CD14-positive monocyte (primary cell): ENCODE measurements at regions not wholly inside any gene's neighbourhood (a gene's known extent, or its start where the extent isn't known, plus 50 kb on each side); places are given as distances from the start of the nearest gene placed in this dataset.

Source experiments
- DNase-seq, 3 donors: peaks; one replicate each; pipeline ENCODE4 v3.0.0-alpha.2; 2011 to 2022
- H2AFZ ChIP-seq: 2 replicates; pipeline ENCODE4 v1.6.0; 2012; ENCODE audit warnings: mild to moderate bottlenecking, low read depth, low read length, inconsistent platforms; ENCODE audit not compliant: insufficient read depth, poor library complexity, severe bottlenecking
- H3K27ac ChIP-seq, 2 donors: 1 replicate in 1 of 2; 2 replicates in 1 of 2; pipeline ENCODE4 v1.5.1; 2012 to 2013; ENCODE audit warnings: low read length in 2 of 2, control low read depth in 1 of 2, inconsistent platforms in 1 of 2, low read depth in 1 of 2, mild to moderate bottlenecking in 1 of 2
- H3K27me3 ChIP-seq, 2 donors: one replicate each; pipeline versions ENCODE4 v1.6.0 to v1.6.1; 2011 to 2013; ENCODE audit warnings: low read length in 2 of 2; ENCODE audit not compliant: control insufficient read depth in 2 of 2, insufficient read depth in 2 of 2
- H3K36me3 ChIP-seq, 2 donors: replicated peaks in 1 of 2; 1 replicate in 1 of 2; 2 replicates in 1 of 2; pipeline versions ENCODE4 v1.5.1 to v1.6.1; 2012 to 2013; ENCODE audit warnings: low read length in 2 of 2, control low read depth in 1 of 2, inconsistent platforms in 1 of 2, mild to moderate bottlenecking in 1 of 2; ENCODE audit not compliant: insufficient read depth in 2 of 2, control insufficient read depth in 1 of 2
- H3K4me1 ChIP-seq, 2 donors: 1 replicate in 1 of 2; 2 replicates in 1 of 2; pipeline versions ENCODE4 v1.5.1 to v1.6.1; 2012 to 2013; ENCODE audit warnings: low read length in 2 of 2, control low read depth in 1 of 2, inconsistent platforms in 1 of 2, mild to moderate bottlenecking in 1 of 2, moderate library complexity in 1 of 2; ENCODE audit not compliant: insufficient read depth in 2 of 2, control insufficient read depth in 1 of 2
- H3K4me2 ChIP-seq: replicated peaks from 2 replicates; pipeline ENCODE3; 2012; ENCODE audit warnings: low read length, moderate library complexity, mild to moderate bottlenecking; ENCODE audit not compliant: poor library complexity, severe bottlenecking; ENCODE audit errors: extremely low read depth
- H3K4me3 ChIP-seq, 3 experiments: fragments of 200-600 bp in 1 of 3; sonication (generic) in 1 of 3; replicated peaks in 1 of 3; 1 replicate in 2 of 3; 2 replicates in 1 of 3; pipeline ENCODE4 v1.5.1; 2011 to 2013; ENCODE audit warnings: low read length in 3 of 3, mild to moderate bottlenecking in 3 of 3, control low read depth in 2 of 3, low read depth in 2 of 3, inconsistent platforms in 1 of 3, moderate library complexity in 1 of 3
- H3K79me2 ChIP-seq: 2 replicates; pipeline ENCODE4 v1.6.0; 2012; ENCODE audit warnings: mild to moderate bottlenecking, control low read depth, inconsistent platforms, low read length, moderate library complexity; ENCODE audit not compliant: insufficient read depth
- H3K9ac ChIP-seq: 2 replicates; pipeline ENCODE4 v1.6.0; 2017; ENCODE audit warnings: low read length, mild to moderate bottlenecking; ENCODE audit not compliant: insufficient read depth, poor library complexity, severe bottlenecking
- H3K9me3 ChIP-seq, 2 donors: replicated peaks in 1 of 2; 1 replicate in 1 of 2; 2 replicates in 1 of 2; pipeline versions ENCODE4 v1.5.1 to v1.6.1; 2012 to 2013; ENCODE audit warnings: low read length in 2 of 2, control low read depth in 1 of 2; ENCODE audit not compliant: control insufficient read depth in 1 of 2, insufficient read depth in 1 of 2
- H4K20me1 ChIP-seq: 2 replicates; pipeline ENCODE4 v1.6.0; 2012; ENCODE audit warnings: mild to moderate bottlenecking, low read length, control low read depth, moderate library complexity; ENCODE audit not compliant: insufficient read depth
- H3K27ac Mint-ChIP-seq, 7 donors: one replicate each; pipeline ENCODE4 v1.8.0; 2020; ENCODE audit warnings: mild to moderate bottlenecking in 7 of 7, mixed read lengths in 7 of 7, moderate library complexity in 6 of 7, inconsistent platforms in 2 of 7
- H3K27me3 Mint-ChIP-seq, 3 donors: one replicate each; pipeline ENCODE4 v1.8.0; 2021 to 2022; ENCODE audit warnings: low read depth in 3 of 3, mild to moderate bottlenecking in 3 of 3, mixed read lengths in 3 of 3, moderate library complexity in 3 of 3, inconsistent platforms in 1 of 3
- H3K36me3 Mint-ChIP-seq, 2 donors: one replicate each; pipeline ENCODE4 v1.8.0; 2020; ENCODE audit warnings: mixed read lengths in 2 of 2, inconsistent platforms in 1 of 2, mild to moderate bottlenecking in 1 of 2
- H3K4me1 Mint-ChIP-seq: one replicate; pipeline ENCODE4 v1.8.0; 2020; ENCODE audit warnings: mild to moderate bottlenecking, mixed read lengths
- H3K4me3 Mint-ChIP-seq, 2 donors: one replicate each; pipeline ENCODE4 v1.8.0; 2020; ENCODE audit warnings: mild to moderate bottlenecking in 2 of 2, mixed read lengths in 2 of 2, moderate library complexity in 1 of 2
- H3K9me3 Mint-ChIP-seq, 7 donors: one replicate each; pipeline ENCODE4 v1.8.0; 2020 to 2022; ENCODE audit warnings: mixed read lengths in 7 of 7, mild to moderate bottlenecking in 6 of 7, moderate library complexity in 6 of 7, inconsistent platforms in 2 of 7
- WGBS: methylation state at CpG from one replicate; pipeline ENCODE4 v1.1.5; 2013; ENCODE audit warnings: missing lambda C conversion rate; ENCODE audit not compliant: insufficient coverage; 5-methylcytosine and 5-hydroxymethylcytosine counted together
- intact Hi-C, 2 donors: fragments of 100-400 bp; cut with micrococcal nuclease; formaldehyde crosslinking; loops; one replicate each; pipeline versions ENCODE4 v1.15.0 to v1.15.1; 2023
- TF ChIP-seq, protein P1 (sequence below): fragments of 200-600 bp; IDR thresholded peaks from one replicate; pipeline ENCODE4 v1.8.0; 2022; ENCODE audit warnings: antibody characterized with exemption, mild to moderate bottlenecking

DNA sequence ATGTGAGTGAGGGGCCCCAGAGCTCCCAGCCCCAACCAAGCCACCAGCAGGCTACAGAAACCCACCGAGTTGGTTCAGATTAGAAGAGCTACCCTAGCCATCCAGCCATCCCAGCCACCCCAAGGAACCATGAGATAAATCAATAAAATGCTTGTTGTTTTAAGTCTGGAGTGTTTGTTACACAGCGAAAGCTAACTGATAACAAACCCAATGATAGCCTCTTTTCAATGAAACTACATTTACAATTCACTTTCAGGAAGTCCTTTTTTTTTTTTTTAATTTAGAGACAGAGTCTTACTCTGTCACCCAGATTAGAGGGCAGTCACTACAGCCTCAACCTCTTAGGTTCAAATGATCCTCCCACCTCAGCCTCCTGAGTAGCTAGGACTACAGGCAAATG is 215.0 kb upstream of the ZFHX3 start:
- H3K27ac Mint-ChIP-seq = peak overlapping the region in 1 of 7 donors; percentile 62
- no peak overlapping the region for H3K4me2 ChIP-seq
- no peaks in the 10 kb centered on the region for H3K27me3 ChIP-seq
- DNase-seq = no peak
- WGBS = no CpG with 5 or more reads among the region's 2 CpGs
- H3K4me1 Mint-ChIP-seq = no peaks in the 10 kb centered on the region
- no peaks in the 10 kb centered on the region for H4K20me1 ChIP-seq
- no peaks in the 10 kb centered on the region for H3K4me1 ChIP-seq
- no peaks in the 10 kb centered on the region for H3K36me3 ChIP-seq
- intact Hi-C loops = no loop called here
- no peaks in the 10 kb centered on the region for H3K9me3 ChIP-seq
- no peaks in the 10 kb centered on the region for H3K36me3 Mint-ChIP-seq
- H3K27ac ChIP-seq = no peak overlapping the region
- peaks cover 0 to 2% (median 1%) of the 10 kb centered on the region in 3 donors for H3K27me3 Mint-ChIP-seq
- no peak overlapping the region for H3K4me3 Mint-ChIP-seq
- no peak overlapping the region for H3K4me3 ChIP-seq
- no peaks in the 10 kb centered on the region for H3K79me2 ChIP-seq
- H3K9me3 Mint-ChIP-seq = peaks cover 0 to 9% (median 4%) of the 10 kb centered on the region in 7 donors
- H2AFZ ChIP-seq = no peak overlapping the region
- TF ChIP-seq, protein P1, sequence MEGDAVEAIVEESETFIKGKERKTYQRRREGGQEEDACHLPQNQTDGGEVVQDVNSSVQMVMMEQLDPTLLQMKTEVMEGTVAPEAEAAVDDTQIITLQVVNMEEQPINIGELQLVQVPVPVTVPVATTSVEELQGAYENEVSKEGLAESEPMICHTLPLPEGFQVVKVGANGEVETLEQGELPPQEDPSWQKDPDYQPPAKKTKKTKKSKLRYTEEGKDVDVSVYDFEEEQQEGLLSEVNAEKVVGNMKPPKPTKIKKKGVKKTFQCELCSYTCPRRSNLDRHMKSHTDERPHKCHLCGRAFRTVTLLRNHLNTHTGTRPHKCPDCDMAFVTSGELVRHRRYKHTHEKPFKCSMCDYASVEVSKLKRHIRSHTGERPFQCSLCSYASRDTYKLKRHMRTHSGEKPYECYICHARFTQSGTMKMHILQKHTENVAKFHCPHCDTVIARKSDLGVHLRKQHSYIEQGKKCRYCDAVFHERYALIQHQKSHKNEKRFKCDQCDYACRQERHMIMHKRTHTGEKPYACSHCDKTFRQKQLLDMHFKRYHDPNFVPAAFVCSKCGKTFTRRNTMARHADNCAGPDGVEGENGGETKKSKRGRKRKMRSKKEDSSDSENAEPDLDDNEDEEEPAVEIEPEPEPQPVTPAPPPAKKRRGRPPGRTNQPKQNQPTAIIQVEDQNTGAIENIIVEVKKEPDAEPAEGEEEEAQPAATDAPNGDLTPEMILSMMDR = no peak
- no peak overlapping the region for H3K9ac ChIP-seq

DNA sequence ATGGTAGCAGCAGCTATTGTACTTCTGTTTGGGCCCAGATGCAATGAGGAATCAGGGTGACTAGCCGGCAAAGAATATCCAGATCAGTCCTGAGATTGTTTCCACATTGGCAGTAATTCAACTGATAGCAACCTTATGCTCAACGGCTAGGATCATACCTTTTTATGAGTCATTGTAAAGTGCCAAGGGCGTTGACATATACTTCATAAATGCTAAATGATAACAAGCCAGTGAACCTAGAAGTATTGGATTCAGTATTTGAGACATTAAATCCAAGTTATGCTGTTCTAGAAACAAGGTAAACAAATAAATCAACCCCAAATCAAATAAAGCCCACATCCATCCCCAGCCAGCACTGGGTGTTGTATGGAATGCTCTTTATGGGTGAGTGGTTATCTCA is 207.1 kb upstream of the ZFHX3 start:
- Histone ChIP-seq H3K4me2 (no peak overlapping the region), H3K27ac (no peak overlapping the region), H3K79me2 (no peaks in the 10 kb centered on the region), H3K4me1 (no peaks in the 10 kb centered on the region), H4K20me1 (no peaks in the 10 kb centered on the region), H3K9me3 (no peaks in the 10 kb centered on the region), H3K9ac (no peak overlapping the region), H3K4me3 (no peak overlapping the region), H2AFZ (no peak overlapping the region), H3K27me3 (no peaks in the 10 kb centered on the region), H3K36me3 (no peaks in the 10 kb centered on the region)
- Mint-ChIP-seq H3K27me3 (peaks cover 0 to 3% (median 0%) of the 10 kb centered on the region in 3 donors), H3K9me3 (peaks cover 0 to 3% (median 1%) of the 10 kb centered on the region in 7 donors), H3K4me3 (no peak overlapping the region), H3K36me3 (no peaks in the 10 kb centered on the region), H3K27ac (no peak overlapping the region), H3K4me1 (no peaks in the 10 kb centered on the region)
- intact Hi-C loops = no loop called here
- no peak for DNase-seq
- 88% methylated on average over 1 of the region's 3 CpGs for WGBS
- TF ChIP-seq, protein P1 = no peak
